Gastrocnemius medialis (tissue), 4 donors: ENCODE measurements at regions not wholly inside any gene's neighbourhood (a gene's known extent, or its start where the extent isn't known, plus 50 kb on each side); places are given as distances from the start of the nearest gene placed in this dataset.

Source experiments
- ATAC-seq, 2 donors: fragments of 150-250 bp; one replicate each; pipeline ENCODE4 v1.9.1; 2016
- DNase-seq, 2 donors: peaks; one replicate each; pipeline ENCODE4 v3.0.0-alpha.2; 2019
- H3K27ac ChIP-seq, 4 donors: fragments of 200-600 bp; sonication (generic); 1 replicate in 1 of 4; 2 replicates in 3 of 4; pipeline ENCODE4 v1.5.1; 2016 to 2018; ENCODE audit warnings: mild to moderate bottlenecking in 2 of 4, moderate library complexity in 1 of 4
- H3K27me3 ChIP-seq, 3 donors: fragments of 200-600 bp; sonication (generic) in 2 of 3; 1 replicate in 1 of 3; 2 replicates in 2 of 3; pipeline versions ENCODE4 v1.5.1 to v1.6.0; 2016 to 2019; ENCODE audit warnings: mild to moderate bottlenecking in 1 of 3, moderate library complexity in 1 of 3
- H3K36me3 ChIP-seq, 2 donors: fragments of 200-600 bp; sonication (generic) in 1 of 2; one replicate each; pipeline ENCODE4 v1.5.1; 2017 to 2018
- H3K4me1 ChIP-seq, 2 donors: fragments of 200-600 bp; sonication (generic) in 1 of 2; one replicate each; pipeline ENCODE4 v1.5.1; 2016 to 2017; ENCODE audit warnings: mild to moderate bottlenecking in 2 of 2
- H3K4me3 ChIP-seq, 4 donors: fragments of 200-600 bp; sonication (generic) in 3 of 4; 1 replicate in 1 of 4; 2 replicates in 3 of 4; pipeline ENCODE4 v1.5.1; 2016 to 2019; ENCODE audit warnings: mild to moderate bottlenecking in 2 of 4
- H3K9me3 ChIP-seq, 3 donors: fragments of 200-600 bp; sonication (generic) in 2 of 3; 1 replicate in 1 of 3; 2 replicates in 2 of 3; pipeline ENCODE4 v1.5.1; 2016 to 2019
- CTCF ChIP-seq, 5 experiments: fragments of 450-650 bp in 3 of 5; fragments of 200-600 bp in 2 of 5; sonication (generic) in 2 of 5; IDR thresholded peaks in 4 of 5; conservative IDR thresholded peaks in 1 of 5; 1 replicate in 4 of 5; 2 replicates in 1 of 5; pipeline ENCODE4 v1.5.1; 2016 to 2019; ENCODE audit warnings: antibody characterized with exemption in 5 of 5, mild to moderate bottlenecking in 3 of 5, moderate library complexity in 3 of 5
- POLR2A ChIP-seq, 2 donors: fragments of 450-650 bp; IDR thresholded peaks; one replicate each; pipeline ENCODE4 v1.6.1; 2017; ENCODE audit warnings: antibody characterized with exemption in 2 of 2, mild to moderate bottlenecking in 2 of 2, moderate library complexity in 2 of 2
- in situ Hi-C, 4 donors: fragments of 200-750 bp; cut with MboI; loops; one replicate each; pipeline versions ENCODE4 v1.15.0 to v1.8.0; 2017; ENCODE audit warnings: low sequenced_read_pairs in 4 of 4
- intact Hi-C: fragments of 100-400 bp; cut with DNase I; formaldehyde crosslinking; loops from one replicate; pipeline ENCODE4 v1.15.1; 2023; ENCODE audit warnings: low total_unique reads

GRCh38 chr10:106086391-106086790, 1078.1 kb downstream of the SORCS1 start:
- no peaks in the 10 kb centered on the region for H3K36me3 ChIP-seq
- in situ Hi-C loops (no loop called here), intact Hi-C loops (no loop called here)
- H3K9me3 ChIP-seq = no peaks in the 10 kb centered on the region
- no peaks in the 10 kb centered on the region for H3K27me3 ChIP-seq
- no peak overlapping the region for H3K27ac ChIP-seq
- H3K4me1 ChIP-seq = no peaks in the 10 kb centered on the region
- no peak overlapping the region for H3K4me3 ChIP-seq
- ATAC-seq (no peak), DNase-seq (no peak)
- TF ChIP-seq POLR2A (IDR thresholded peaks at IDR 0.05) (no peak), CTCF (IDR thresholded peaks at IDR 0.05 in 4 of 5, conservative IDR thresholded peaks at IDR 0.05 in 1 of 5) (no peak)

GRCh38 chr10:106083572-106083971, 1080.9 kb downstream of the SORCS1 start:
- no peaks in the 10 kb centered on the region for H3K27me3 ChIP-seq
- H3K4me1 ChIP-seq = no peaks in the 10 kb centered on the region
- H3K27ac ChIP-seq = no peak overlapping the region
- DNase-seq (no peak), ATAC-seq (no peak)
- intact Hi-C loops = no loop called here
- H3K9me3 ChIP-seq = no peaks in the 10 kb centered on the region
- in situ Hi-C loops = no loop called here
- no peaks in the 10 kb centered on the region for H3K36me3 ChIP-seq
- TF ChIP-seq POLR2A (IDR thresholded peaks at IDR 0.05) (no peak), CTCF (IDR thresholded peaks at IDR 0.05 in 4 of 5, conservative IDR thresholded peaks at IDR 0.05 in 1 of 5) (no peak)
- H3K4me3 ChIP-seq = no peak overlapping the region

- H3K27me3 ChIP-seq = no peaks in the 10 kb centered on the region
- H3K9me3 ChIP-seq = no peaks in the 10 kb centered on the region
- in situ Hi-C loops = no loop called here
- ATAC-seq = no peak
- no peak overlapping the region for H3K4me3 ChIP-seq
- no peak overlapping the region for H3K27ac ChIP-seq
- intact Hi-C loops = no loop called here
- no peak for TF ChIP-seq CTCF (IDR thresholded peaks at IDR 0.05 in 4 of 5, conservative IDR thresholded peaks at IDR 0.05 in 1 of 5)
- TF ChIP-seq POLR2A (IDR thresholded peaks at IDR 0.05) = no peak
- H3K36me3 ChIP-seq = no peaks in the 10 kb centered on the region
- DNase-seq = no peak
- H3K4me1 ChIP-seq = no peaks in the 10 kb centered on the region
Observed at GRCh38 chr10:106082865-106083264, 1081.6 kb downstream of the SORCS1 start.

- Histone ChIP-seq H3K36me3 (no peaks in the 10 kb centered on the region), H3K27ac (no peak overlapping the region), H3K4me1 (no peaks in the 10 kb centered on the region), H3K4me3 (no peak overlapping the region), H3K9me3 (no peaks in the 10 kb centered on the region), H3K27me3 (no peaks in the 10 kb centered on the region)
- in situ Hi-C loops (no loop called here), intact Hi-C loops (no loop called here)
- DNase-seq = no peak
- TF ChIP-seq CTCF (IDR thresholded peaks at IDR 0.05 in 4 of 5, conservative IDR thresholded peaks at IDR 0.05 in 1 of 5) = no peak
- no peak for TF ChIP-seq POLR2A (IDR thresholded peaks at IDR 0.05)
- no peak for ATAC-seq
Observed at GRCh38 chr10:106078895-106079576, 1085.5 kb downstream of the SORCS1 start.

- in situ Hi-C loops (no loop called here), intact Hi-C loops (no loop called here)
- TF ChIP-seq CTCF (IDR thresholded peaks at IDR 0.05 in 4 of 5, conservative IDR thresholded peaks at IDR 0.05 in 1 of 5) (no peak), POLR2A (IDR thresholded peaks at IDR 0.05) (no peak)
- Histone ChIP-seq H3K4me3 (no peak overlapping the region), H3K27ac (no peak overlapping the region), H3K9me3 (no peaks in the 10 kb centered on the region), H3K27me3 (no peaks in the 10 kb centered on the region), H3K4me1 (no peaks in the 10 kb centered on the region), H3K36me3 (no peaks in the 10 kb centered on the region)
- DNase-seq = no peak
- ATAC-seq = no peak
Observed at GRCh38 chr10:106076496-106076895, 1088.0 kb downstream of the SORCS1 start.
